ENCODE measurements at regions not wholly inside any gene's neighbourhood (a gene's known extent, or its start where the extent isn't known, plus 50 kb on each side); places are given as distances from the start of the nearest gene placed in this dataset.

DNA sequence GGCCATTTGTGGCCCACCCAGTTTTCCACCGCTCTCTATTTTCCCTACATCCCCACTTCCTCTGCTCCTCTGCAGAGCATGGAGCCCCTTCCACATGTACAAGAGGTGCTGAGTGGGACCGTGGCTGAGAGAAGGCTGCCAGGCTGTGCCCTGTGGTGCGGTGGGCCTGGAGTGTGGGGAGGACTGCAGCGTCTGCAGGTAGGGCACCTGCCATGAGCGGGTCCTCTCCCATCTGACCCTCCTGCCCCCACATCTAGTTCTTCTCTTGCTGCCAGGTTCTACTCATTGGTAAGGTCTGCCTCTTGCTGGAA, 145.6 kb upstream of the FAM20C start:
- TF ChIP-seq RCOR1 (IDR thresholded peaks at IDR 0.05; ENCODE audit: low read length) = no peak
- TF ChIP-seq, protein P1, sequence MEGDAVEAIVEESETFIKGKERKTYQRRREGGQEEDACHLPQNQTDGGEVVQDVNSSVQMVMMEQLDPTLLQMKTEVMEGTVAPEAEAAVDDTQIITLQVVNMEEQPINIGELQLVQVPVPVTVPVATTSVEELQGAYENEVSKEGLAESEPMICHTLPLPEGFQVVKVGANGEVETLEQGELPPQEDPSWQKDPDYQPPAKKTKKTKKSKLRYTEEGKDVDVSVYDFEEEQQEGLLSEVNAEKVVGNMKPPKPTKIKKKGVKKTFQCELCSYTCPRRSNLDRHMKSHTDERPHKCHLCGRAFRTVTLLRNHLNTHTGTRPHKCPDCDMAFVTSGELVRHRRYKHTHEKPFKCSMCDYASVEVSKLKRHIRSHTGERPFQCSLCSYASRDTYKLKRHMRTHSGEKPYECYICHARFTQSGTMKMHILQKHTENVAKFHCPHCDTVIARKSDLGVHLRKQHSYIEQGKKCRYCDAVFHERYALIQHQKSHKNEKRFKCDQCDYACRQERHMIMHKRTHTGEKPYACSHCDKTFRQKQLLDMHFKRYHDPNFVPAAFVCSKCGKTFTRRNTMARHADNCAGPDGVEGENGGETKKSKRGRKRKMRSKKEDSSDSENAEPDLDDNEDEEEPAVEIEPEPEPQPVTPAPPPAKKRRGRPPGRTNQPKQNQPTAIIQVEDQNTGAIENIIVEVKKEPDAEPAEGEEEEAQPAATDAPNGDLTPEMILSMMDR (IDR thresholded peaks at IDR 0.05) = no peak
- TF ChIP-seq FOSL2 (IDR thresholded peaks at IDR 0.05; ENCODE audit: borderline replicate concordance, low read depth) = no peak
- no peak for TF ChIP-seq TAF1 (IDR thresholded peaks at IDR 0.05; ENCODE audit: borderline replicate concordance, low read depth, low read length)
- no peak for TF ChIP-seq EP300 (IDR thresholded peaks at IDR 0.05; ENCODE audit: borderline replicate concordance in 1 of 2, low read depth in 1 of 2, low read length in 1 of 2)
- TF ChIP-seq GABPA (IDR thresholded peaks at IDR 0.05; ENCODE audit: low read depth) = no peak
- TF ChIP-seq POLR2AphosphoS5 (IDR thresholded peaks at IDR 0.05; ENCODE audit: low read depth, low read length) = no peak
- TF ChIP-seq, protein P2, sequence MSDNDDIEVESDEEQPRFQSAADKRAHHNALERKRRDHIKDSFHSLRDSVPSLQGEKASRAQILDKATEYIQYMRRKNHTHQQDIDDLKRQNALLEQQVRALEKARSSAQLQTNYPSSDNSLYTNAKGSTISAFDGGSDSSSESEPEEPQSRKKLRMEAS (IDR thresholded peaks at IDR 0.05; ENCODE audit: low read depth) = no peak
